H9 (cell line): ENCODE measurements at regions not wholly inside any gene's neighbourhood (a gene's known extent, or its start where the extent isn't known, plus 50 kb on each side); places are given as distances from the start of the nearest gene placed in this dataset.

ENCODE experiments used
- DNase-seq: peaks from one replicate; pipeline ENCODE4 v3.0.0-alpha.2; 2017
- H2AFZ ChIP-seq: one replicate; pipeline ENCODE4 v1.6.1; 2013; ENCODE audit warnings: mild to moderate bottlenecking, low read length, control low read depth, moderate library complexity
- H2AK5ac ChIP-seq: 2 replicates; pipeline ENCODE4 v1.6.1; 2013; ENCODE audit warnings: low read length, control low read depth, mixed read lengths; ENCODE audit not compliant: insufficient read length
- H2BK120ac ChIP-seq: one replicate; pipeline ENCODE4 v1.6.1; 2013; ENCODE audit warnings: low read depth, mild to moderate bottlenecking, low read length, control low read depth, inconsistent platforms; ENCODE audit not compliant: poor library complexity, severe bottlenecking
- H2BK12ac ChIP-seq: 2 replicates; pipeline ENCODE4 v1.6.1; 2013; ENCODE audit warnings: low read length, control low read depth, mixed read lengths, low read depth; ENCODE audit not compliant: insufficient read length
- H2BK15ac ChIP-seq: 2 replicates; pipeline ENCODE4 v1.6.1; 2013; ENCODE audit warnings: low read depth, low read length, control low read depth
- H2BK20ac ChIP-seq: one replicate; pipeline ENCODE4 v1.6.1; 2013; ENCODE audit warnings: low read depth, mild to moderate bottlenecking, low read length, control low read depth, inconsistent platforms; ENCODE audit not compliant: poor library complexity, severe bottlenecking
- H2BK5ac ChIP-seq: 2 replicates; pipeline ENCODE4 v1.6.1; 2013; ENCODE audit warnings: low read length, control low read depth, mixed read lengths; ENCODE audit not compliant: insufficient read length
- H3K14ac ChIP-seq: 2 replicates; pipeline ENCODE4 v1.6.1; 2013; ENCODE audit warnings: low read length, control low read depth; ENCODE audit not compliant: insufficient read depth
- H3K18ac ChIP-seq: 2 replicates; pipeline ENCODE4 v1.6.1; 2013; ENCODE audit warnings: low read depth, mild to moderate bottlenecking, mixed read lengths, low read length, control low read depth; ENCODE audit not compliant: insufficient read length
- H3K23ac ChIP-seq: 2 replicates; pipeline ENCODE4 v1.6.1; 2013; ENCODE audit warnings: low read length, control low read depth, mixed read lengths, low read depth; ENCODE audit not compliant: insufficient read length
- H3K23me2 ChIP-seq: 2 replicates; pipeline ENCODE4 v1.6.1; 2013; ENCODE audit warnings: low read depth, mild to moderate bottlenecking, mixed read lengths, low read length, control low read depth; ENCODE audit not compliant: insufficient read length, poor library complexity, severe bottlenecking
- H3K27ac ChIP-seq: 2 replicates; pipeline ENCODE4 v1.5.1; 2013; ENCODE audit warnings: low read length, control low read depth, mixed read lengths, low read depth; ENCODE audit not compliant: insufficient read length
- H3K27me3 ChIP-seq: 2 replicates; pipeline ENCODE4 v1.6.1; 2013; ENCODE audit warnings: low read length, control low read depth, inconsistent platforms; ENCODE audit not compliant: insufficient read depth
- H3K4ac ChIP-seq: 2 replicates; pipeline ENCODE4 v1.6.1; 2013; ENCODE audit warnings: low read depth, mild to moderate bottlenecking, control low read depth, inconsistent platforms, low read length, moderate library complexity
- H3K4me1 ChIP-seq: 2 replicates; pipeline ENCODE4 v1.6.1; 2013; ENCODE audit warnings: low read length, control low read depth, inconsistent platforms; ENCODE audit not compliant: insufficient read depth
- H3K4me2 ChIP-seq: 2 replicates; pipeline ENCODE4 v1.6.1; 2013; ENCODE audit warnings: low read length, control low read depth, mixed read lengths; ENCODE audit not compliant: insufficient read length, insufficient read depth
- H3K56ac ChIP-seq: 2 replicates; pipeline ENCODE4 v1.6.1; 2013; ENCODE audit warnings: low read depth, mild to moderate bottlenecking, mixed read lengths, low read length, control low read depth; ENCODE audit not compliant: insufficient read length
- H3K79me1 ChIP-seq: 2 replicates; pipeline ENCODE4 v1.6.1; 2013; ENCODE audit warnings: low read depth, mild to moderate bottlenecking, moderate library complexity, low read length, control low read depth, inconsistent platforms; ENCODE audit not compliant: insufficient read depth, poor library complexity, severe bottlenecking
- H3K79me2 ChIP-seq: 2 replicates; pipeline ENCODE4 v1.6.1; 2013; ENCODE audit warnings: low read length, control low read depth, inconsistent platforms; ENCODE audit not compliant: insufficient read depth
- H3K9ac ChIP-seq: 2 replicates; pipeline ENCODE4 v1.6.1; 2013; ENCODE audit warnings: low read length, control low read depth, mixed read lengths; ENCODE audit not compliant: insufficient read length; ENCODE audit errors: extremely low read depth
- H3K9me3 ChIP-seq: one replicate; pipeline ENCODE4 v1.6.1; 2013; ENCODE audit warnings: low read depth, low read length, inconsistent platforms; ENCODE audit not compliant: control insufficient read depth
- H3T11ph ChIP-seq: one replicate; pipeline ENCODE4 v1.6.1; 2013; ENCODE audit warnings: mild to moderate bottlenecking, low read length, control low read depth, inconsistent platforms
- H4K20me1 ChIP-seq: one replicate; pipeline ENCODE4 v1.6.1; 2013; ENCODE audit not compliant: control insufficient read depth, insufficient read length, insufficient read depth
- H4K5ac ChIP-seq: 2 replicates; pipeline ENCODE4 v1.6.1; 2013; ENCODE audit warnings: low read depth, mild to moderate bottlenecking, mixed read lengths, low read length, control low read depth; ENCODE audit not compliant: insufficient read length
- H4K8ac ChIP-seq: replicated peaks from 2 replicates; pipeline ENCODE4 v1.6.1; 2013; ENCODE audit warnings: low read length, control low read depth, mixed read lengths, low read depth; ENCODE audit not compliant: insufficient read length
- H4K91ac ChIP-seq: 2 replicates; pipeline ENCODE4 v1.6.1; 2013; ENCODE audit warnings: low read depth, mild to moderate bottlenecking, moderate library complexity, mixed read lengths, low read length, control low read depth; ENCODE audit not compliant: insufficient read length
- H3K27ac Mint-ChIP-seq, 3 experiments: 2 replicates in 2 of 3; 3 replicates in 1 of 3; pipeline ENCODE4 v1.8.0; 2020 to 2021; ENCODE audit warnings: mixed read lengths in 3 of 3, mild to moderate bottlenecking in 1 of 3, moderate library complexity in 1 of 3
- H3K27me3 Mint-ChIP-seq: 2 replicates; pipeline ENCODE4 v1.8.0; 2021; ENCODE audit warnings: low read depth, mild to moderate bottlenecking, moderate library complexity, mixed read lengths
- H3K36me3 Mint-ChIP-seq, 3 experiments: 2 replicates in 2 of 3; 3 replicates in 1 of 3; pipeline ENCODE4 v1.8.0; 2020 to 2021; ENCODE audit warnings: low read depth in 3 of 3, mixed read lengths in 3 of 3; ENCODE audit not compliant: insufficient read depth in 1 of 3
- H3K4me1 Mint-ChIP-seq, 2 experiments: 2 replicates each; pipeline ENCODE4 v1.8.0; 2020; ENCODE audit warnings: mixed read lengths in 2 of 2
- H3K4me3 Mint-ChIP-seq, 2 experiments: 2 replicates in 1 of 2; 3 replicates in 1 of 2; pipeline ENCODE4 v1.8.0; 2020 to 2021; ENCODE audit warnings: mild to moderate bottlenecking in 2 of 2, mixed read lengths in 2 of 2, moderate library complexity in 1 of 2
- H3K9me3 Mint-ChIP-seq, 2 experiments: 2 replicates in 1 of 2; 3 replicates in 1 of 2; pipeline ENCODE4 v1.8.0; 2020; ENCODE audit warnings: mild to moderate bottlenecking in 2 of 2, mixed read lengths in 2 of 2, moderate library complexity in 1 of 2
- WGBS: extraction: QIAGEN DNeasy Blood & Tissue Kit; methylation state at CpG from one replicate; pipeline ENCODE4 v1.1.7; 2013; ENCODE audit warnings: missing lambda C conversion rate, low lambda C conversion rate, mixed read lengths; ENCODE audit not compliant: insufficient read length; ENCODE audit errors: extremely low coverage; 5-methylcytosine and 5-hydroxymethylcytosine counted together
- TF ChIP-seq, protein P1 (sequence below): fragments of 200-600 bp; sonication (generic); conservative IDR thresholded peaks from 3 replicates; pipeline ENCODE4 v1.8.0; 2021; ENCODE audit warnings: antibody characterized with exemption, mild to moderate bottlenecking

DNA sequence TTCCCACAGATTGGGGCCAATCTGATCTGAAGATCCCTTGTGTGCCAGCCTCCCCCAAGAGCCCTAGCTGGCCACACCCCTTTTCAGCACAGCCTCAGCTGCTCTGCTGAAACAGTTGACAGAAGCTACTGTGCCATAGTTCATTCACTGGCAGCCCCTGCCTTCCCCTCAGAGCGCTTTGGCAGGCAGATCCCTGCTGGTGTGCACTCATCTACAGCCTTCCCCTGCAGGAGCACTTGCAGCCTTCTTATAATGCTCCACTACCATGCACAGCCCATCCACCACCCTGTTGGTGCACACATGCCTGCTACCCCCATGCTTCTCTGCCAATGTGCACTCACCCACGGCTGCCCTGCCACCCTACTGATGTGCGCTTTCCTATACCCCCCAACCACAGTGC is 471.3 kb downstream of the MTRR start:
- Histone ChIP-seq H3K79me2 (no peaks in the 10 kb centered on the region), H4K5ac (no peak overlapping the region), H4K20me1 (no peaks in the 10 kb centered on the region), H2BK20ac (no peak overlapping the region), H3K4me1 (no peaks in the 10 kb centered on the region), H3K14ac (no peak overlapping the region), H4K8ac (no peak overlapping the region), H3K18ac (no peak overlapping the region), H3K79me1 (no peaks in the 10 kb centered on the region), H3K9me3 (no peaks in the 10 kb centered on the region), H4K91ac (no peak overlapping the region), H3K27me3 (no peaks in the 10 kb centered on the region), H3K23ac (no peak overlapping the region), H3K9ac (no peak overlapping the region), H3K27ac (no peak overlapping the region), H2BK120ac (no peak overlapping the region), H2AFZ (no peak overlapping the region), H3K56ac (no peak overlapping the region), H2AK5ac (no peak overlapping the region), H3K23me2 (no peaks in the 10 kb centered on the region), H3T11ph (no peak overlapping the region), H2BK15ac (no peak overlapping the region), H3K4ac (no peak overlapping the region), H2BK12ac (no peak overlapping the region), H2BK5ac (no peak overlapping the region), H3K4me2 (no peak overlapping the region)
- H3K36me3 Mint-ChIP-seq = peaks cover 0 to 20% (median 6%) of the 10 kb centered on the region in 3 experiments; a peak in 5 of 7 replicates
- no peak overlapping the region for H3K4me3 Mint-ChIP-seq
- WGBS = no CpG with 5 or more reads among the region's 3 CpGs
- peak overlapping the region in 1 of 3 experiments; percentile 95; a peak in 1 of 7 replicates for H3K27ac Mint-ChIP-seq
- peaks cover 13 to 16% of the 10 kb centered on the region in 2 experiments for H3K4me1 Mint-ChIP-seq
- TF ChIP-seq, protein P1, sequence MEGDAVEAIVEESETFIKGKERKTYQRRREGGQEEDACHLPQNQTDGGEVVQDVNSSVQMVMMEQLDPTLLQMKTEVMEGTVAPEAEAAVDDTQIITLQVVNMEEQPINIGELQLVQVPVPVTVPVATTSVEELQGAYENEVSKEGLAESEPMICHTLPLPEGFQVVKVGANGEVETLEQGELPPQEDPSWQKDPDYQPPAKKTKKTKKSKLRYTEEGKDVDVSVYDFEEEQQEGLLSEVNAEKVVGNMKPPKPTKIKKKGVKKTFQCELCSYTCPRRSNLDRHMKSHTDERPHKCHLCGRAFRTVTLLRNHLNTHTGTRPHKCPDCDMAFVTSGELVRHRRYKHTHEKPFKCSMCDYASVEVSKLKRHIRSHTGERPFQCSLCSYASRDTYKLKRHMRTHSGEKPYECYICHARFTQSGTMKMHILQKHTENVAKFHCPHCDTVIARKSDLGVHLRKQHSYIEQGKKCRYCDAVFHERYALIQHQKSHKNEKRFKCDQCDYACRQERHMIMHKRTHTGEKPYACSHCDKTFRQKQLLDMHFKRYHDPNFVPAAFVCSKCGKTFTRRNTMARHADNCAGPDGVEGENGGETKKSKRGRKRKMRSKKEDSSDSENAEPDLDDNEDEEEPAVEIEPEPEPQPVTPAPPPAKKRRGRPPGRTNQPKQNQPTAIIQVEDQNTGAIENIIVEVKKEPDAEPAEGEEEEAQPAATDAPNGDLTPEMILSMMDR = no peak
- peak; percentile 34 for DNase-seq
- no peaks in the 10 kb centered on the region for H3K27me3 Mint-ChIP-seq
- peaks cover 14 to 24% of the 10 kb centered on the region in 2 experiments for H3K9me3 Mint-ChIP-seq
